Pancreas (tissue), 10 donors: ENCODE measurements at regions not wholly inside any gene's neighbourhood (a gene's known extent, or its start where the extent isn't known, plus 50 kb on each side); places are given as distances from the start of the nearest gene placed in this dataset.

Experiments
- ATAC-seq, 4 donors: fragments of 200-7000 bp; cut with Tn5 transposase; one replicate each; pipeline versions ENCODE4 v1.8.0 to v1.9.1; 2020; ENCODE audit warnings: mild to moderate bottlenecking in 4 of 4, moderate library complexity in 4 of 4
- DNase-seq, 6 donors: peaks; one replicate each; pipeline ENCODE4 v3.0.0-alpha.2; 2020
- FAIRE-seq: peaks from 2 replicates; lab custom pipeline; 2012; peaks lifted over from hg19 to GRCh38; lab: Jason Lieb, UNC
- H3K27ac ChIP-seq, 4 donors: fragments of 200-600 bp; sonication (generic); 1 replicate in 3 of 4; 2 replicates in 1 of 4; pipeline versions ENCODE4 v1.5.0 to v1.8.0; 2020
- H3K27me3 ChIP-seq, 4 donors: fragments of 200-600 bp; one replicate each; pipeline ENCODE4 v1.8.0; 2021
- H3K36me3 ChIP-seq, 3 donors: fragments of 200-600 bp; sonication (generic) in 1 of 3; one replicate each; pipeline versions ENCODE4 v1.5.0 to v1.8.0; 2020 to 2021
- H3K4me1 ChIP-seq, 3 donors: fragments of 200-600 bp; one replicate each; pipeline ENCODE4 v1.8.0; 2021
- H3K4me3 ChIP-seq, 4 donors: fragments of 200-600 bp; sonication (generic) in 2 of 4; one replicate each; pipeline versions ENCODE4 v1.5.0 to v1.8.0; 2020 to 2021
- H3K9me3 ChIP-seq, 4 donors: fragments of 200-600 bp; one replicate each; pipeline ENCODE4 v1.8.0; 2021
- CTCF ChIP-seq, 4 donors: fragments of 200-600 bp; sonication (generic) in 3 of 4; IDR thresholded peaks; one replicate each; pipeline versions ENCODE4 v1.5.0 to v1.8.0; 2021; ENCODE audit warnings: antibody characterized with exemption in 4 of 4
- WGBS, 2 donors: extraction: QIAGEN DNeasy Blood & Tissue Kit; methylation state at CpG; one replicate each; pipeline ENCODE4 v1.1.7; 2013; 5-methylcytosine and 5-hydroxymethylcytosine counted together
- intact Hi-C, 3 donors: fragments of 100-400 bp; cut with DNase I; formaldehyde crosslinking; loops; one replicate each; pipeline versions ENCODE4 v1.11.1 to v1.14.2; 2022
- donor health status: healthy with polysubstance abuse.
- donor health status: DM: no; HTN: no; CAD: no; lungs with moderate emphysema.
- donor health status: DM: no; HTN: no; CAD: no.
- donor health status: control.
- donor health status: control.
- donor health status: Bipolar disorder and iron deficiency.
- donor health status: DM: yes; HTN: yes; CAD: no.
- donor health status: DM: no; HTN: no; CAD: no.
- donor health status: DM: no; HTN: no; CAD: no.
- donor health status: DM: yes; HTN: yes; CAD: no.

GRCh38 chr1:22311461-22311860 lies 140.2 kb upstream of the ZBTB40 start:
- Histone ChIP-seq H3K27me3 (no peaks in the 10 kb centered on the region), H3K36me3 (no peaks in the 10 kb centered on the region), H3K27ac (no peak overlapping the region), H3K4me3 (no peak overlapping the region), H3K4me1 (no peaks in the 10 kb centered on the region), H3K9me3 (no peaks in the 10 kb centered on the region)
- ATAC-seq: no peak
- 91 to 92% methylated on average over 6 of the region's 6 CpGs for WGBS, 2 donors
- intact Hi-C loops: no loop called here
- no peak for DNase-seq
- no peak for FAIRE-seq
- TF ChIP-seq CTCF (IDR thresholded peaks at IDR 0.05): no peak

GRCh38 chr1:22313321-22313720 lies 138.3 kb upstream of the ZBTB40 start:
- no peak for TF ChIP-seq CTCF (IDR thresholded peaks at IDR 0.05)
- 85 to 94% methylated on average over 8 of the region's 8 CpGs for WGBS, 2 donors
- Histone ChIP-seq H3K9me3 (no peaks in the 10 kb centered on the region), H3K27me3 (no peaks in the 10 kb centered on the region), H3K4me3 (no peak overlapping the region), H3K36me3 (no peaks in the 10 kb centered on the region), H3K27ac (no peak overlapping the region), H3K4me1 (no peaks in the 10 kb centered on the region)
- ATAC-seq: no peak
- DNase-seq: no peak
- FAIRE-seq: no peak
- intact Hi-C loops: no loop called here

GRCh38 chr1:22314706-22315105 lies 136.9 kb upstream of the ZBTB40 start:
- DNase-seq: no peak
- Histone ChIP-seq H3K9me3 (no peaks in the 10 kb centered on the region), H3K27me3 (no peaks in the 10 kb centered on the region), H3K4me1 (no peaks in the 10 kb centered on the region), H3K4me3 (no peak overlapping the region), H3K36me3 (no peaks in the 10 kb centered on the region), H3K27ac (no peak overlapping the region)
- no peak for ATAC-seq
- intact Hi-C loops: no loop called here
- no peak for TF ChIP-seq CTCF (IDR thresholded peaks at IDR 0.05)
- WGBS, 2 donors: 91% methylated on average over 11 of the region's 11 CpGs
- no peak for FAIRE-seq

- 72 to 74% methylated on average over 20 to 21 of the region's 21 CpGs for WGBS, 2 donors
- no peaks in the 10 kb centered on the region for H3K4me1 ChIP-seq
- H3K27ac ChIP-seq: no peak overlapping the region
- H3K27me3 ChIP-seq: no peaks in the 10 kb centered on the region
- intact Hi-C loops: no loop called here
- no peak for FAIRE-seq
- H3K36me3 ChIP-seq: no peaks in the 10 kb centered on the region
- ATAC-seq: no peak
- no peaks in the 10 kb centered on the region for H3K9me3 ChIP-seq
- TF ChIP-seq CTCF (IDR thresholded peaks at IDR 0.05): no peak
- DNase-seq: no peak
- no peak overlapping the region for H3K4me3 ChIP-seq
Measured at GRCh38 chr1:22315315-22316078, 136.2 kb upstream of the ZBTB40 start.

- intact Hi-C loops: no loop called here
- FAIRE-seq (no peak), ATAC-seq (peak in 2 of 4 donors; percentile 43 to 44), DNase-seq (no peak)
- WGBS, 2 donors: 81 to 83% methylated on average over 10 of the region's 10 CpGs
- H3K27ac ChIP-seq: no peak overlapping the region
- H3K36me3 ChIP-seq: no peaks in the 10 kb centered on the region
- H3K9me3 ChIP-seq: no peaks in the 10 kb centered on the region
- no peak overlapping the region for H3K4me3 ChIP-seq
- H3K4me1 ChIP-seq: no peaks in the 10 kb centered on the region
- peak in 2 of 4 donors; percentile 22 to 26 for TF ChIP-seq CTCF (IDR thresholded peaks at IDR 0.05)
- H3K27me3 ChIP-seq: no peaks in the 10 kb centered on the region
Measured at GRCh38 chr1:22317231-22317919, 134.3 kb upstream of the ZBTB40 start.
